T-helper 1 cell treated with Interleukin-12 subunit alpha and Interleukin-12 subunit beta and Interleukin-4 antibody, amounts not matched to agents 30 ng/mL and 1 ng/mL, for 36 hours (primary cell): ENCODE measurements at regions not wholly inside any gene's neighbourhood (a gene's known extent, or its start where the extent isn't known, plus 50 kb on each side); places are given as distances from the start of the nearest gene placed in this dataset.
"Not testable (repeated sequence)": the region's sequence is repeated elsewhere in the genome, so short reads cannot be mapped to it uniquely, and the experiment has no call there.

Experiments used
- intact Hi-C: fragments of 100-400 bp; cut with micrococcal nuclease; formaldehyde crosslinking; loops from one replicate; pipeline ENCODE4 v1.15.1; 2024

DNA sequence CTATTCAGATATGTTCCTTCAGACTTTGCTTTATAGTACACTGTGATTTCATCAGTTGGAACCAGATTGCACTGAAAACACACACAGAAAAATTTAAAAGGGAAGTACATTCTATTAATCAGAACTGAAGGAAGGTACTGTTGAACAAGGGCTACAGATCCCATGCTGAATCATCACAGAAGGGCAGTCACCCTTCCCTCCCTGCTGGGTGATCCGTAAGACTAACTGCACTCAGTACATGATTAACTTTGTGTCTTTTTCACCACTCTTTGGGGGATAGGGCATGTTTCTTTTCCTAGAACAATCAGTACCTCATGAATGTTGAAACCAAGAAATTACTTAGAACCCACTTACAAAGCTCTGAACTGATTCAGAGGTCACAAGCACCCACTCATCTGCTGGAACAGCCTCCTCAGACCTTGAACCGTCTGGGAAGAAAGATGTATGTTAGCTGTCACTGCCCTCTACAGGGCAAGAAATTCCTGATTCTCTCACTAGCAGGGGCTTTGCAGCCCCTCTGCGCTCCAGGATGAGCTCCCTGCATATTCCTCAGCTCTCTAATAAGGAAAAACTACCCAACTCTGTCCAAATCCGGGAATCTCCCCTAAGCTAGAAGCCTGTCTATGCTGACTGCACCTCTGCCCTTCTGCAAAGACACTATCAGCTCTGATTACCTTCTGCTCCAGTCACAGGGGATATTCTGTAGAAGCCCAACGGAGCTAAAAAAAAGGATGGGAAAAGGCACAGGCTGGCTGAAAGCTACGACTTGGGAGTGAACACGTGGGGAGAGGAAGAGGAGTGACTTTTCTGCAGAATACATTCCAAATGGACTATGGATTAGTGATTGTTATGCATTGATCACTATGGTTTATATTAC lies 51.0 kb downstream of the IARS1 start:
- intact Hi-C loops: loop anchor here (5.0 kb wide), 1 partner anchor 100 kb away; no protein-coding TSS in a partner anchor

DNA sequence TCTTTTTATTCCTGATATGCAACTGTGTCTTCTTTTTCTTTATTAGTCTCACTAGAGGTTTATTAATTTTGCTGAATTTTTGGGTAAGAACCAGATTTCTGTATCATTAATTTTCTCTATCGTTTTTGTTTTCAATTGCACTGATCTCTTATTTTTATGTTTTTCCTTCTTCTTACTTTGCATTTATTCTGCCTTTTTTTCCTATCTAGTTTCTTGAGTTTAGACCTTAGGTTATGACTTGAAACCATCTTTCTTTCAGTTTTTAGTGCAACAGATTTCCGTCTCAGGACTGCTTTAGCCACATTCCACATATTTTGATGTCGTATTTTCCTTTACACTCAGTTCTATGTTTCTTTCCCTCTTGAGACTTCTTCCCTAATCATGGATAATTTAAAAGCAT lies 56.6 kb downstream of the IARS1 start:
- intact Hi-C loops: no loop called here

DNA sequence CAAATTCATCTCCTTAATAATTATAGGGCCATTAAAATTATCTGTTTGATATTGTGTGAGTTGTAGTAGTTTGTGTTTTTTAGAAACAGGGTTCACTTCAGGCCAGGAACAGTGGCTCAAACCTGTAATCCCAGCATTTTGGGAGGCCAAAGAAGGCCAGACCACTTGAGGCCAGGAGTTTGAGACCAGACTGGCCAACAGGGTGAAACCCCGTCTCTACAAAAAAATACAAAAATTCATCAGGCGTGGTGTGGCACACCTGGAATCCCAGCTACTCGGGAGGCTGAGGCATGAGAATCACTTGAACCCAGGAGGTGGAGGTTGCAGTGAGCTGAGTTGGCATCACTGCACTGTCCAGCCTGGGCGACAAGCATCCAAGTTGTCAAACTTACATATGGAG lies 57.0 kb downstream of the IARS1 start:
- intact Hi-C loops: no loop called here

DNA sequence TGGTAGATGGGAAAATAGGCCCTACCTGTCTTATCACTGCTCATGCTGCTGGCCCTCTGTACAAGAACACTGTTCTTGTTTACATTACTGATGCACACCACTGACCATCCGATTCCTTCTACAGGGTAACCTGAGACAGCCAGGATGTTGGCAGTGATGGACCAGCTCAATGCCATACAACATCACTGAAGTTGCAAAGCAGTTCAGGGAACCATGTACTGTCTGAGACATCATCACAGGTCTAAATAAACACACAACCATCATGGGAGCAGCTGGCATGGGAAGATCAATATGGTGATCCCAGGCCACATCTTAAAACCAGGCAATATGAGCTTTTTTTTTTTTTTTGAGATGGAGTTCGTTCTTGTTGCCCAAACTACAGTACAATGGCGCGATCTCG lies 59.0 kb downstream of the IARS1 start:
- intact Hi-C loops: no loop called here

DNA sequence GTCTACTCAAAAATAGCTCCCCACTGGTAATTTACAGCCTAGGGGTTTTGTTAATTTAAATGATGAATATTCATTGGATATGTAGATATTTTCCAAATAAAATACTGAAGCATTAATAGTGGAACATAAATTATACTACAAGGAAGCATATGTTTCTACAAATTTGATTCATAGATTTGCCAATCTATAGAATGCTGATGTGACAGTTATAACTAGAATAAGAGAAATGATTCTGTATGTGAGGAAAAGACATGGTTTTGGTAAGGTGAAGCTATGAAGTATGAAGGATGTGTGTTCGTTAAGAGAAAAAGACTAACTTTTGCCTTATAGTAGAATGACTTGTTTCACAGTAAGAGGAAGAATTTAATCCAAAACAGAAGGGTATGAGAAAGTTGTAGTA lies 61.3 kb downstream of the IARS1 start:
- intact Hi-C loops: no loop called here

DNA sequence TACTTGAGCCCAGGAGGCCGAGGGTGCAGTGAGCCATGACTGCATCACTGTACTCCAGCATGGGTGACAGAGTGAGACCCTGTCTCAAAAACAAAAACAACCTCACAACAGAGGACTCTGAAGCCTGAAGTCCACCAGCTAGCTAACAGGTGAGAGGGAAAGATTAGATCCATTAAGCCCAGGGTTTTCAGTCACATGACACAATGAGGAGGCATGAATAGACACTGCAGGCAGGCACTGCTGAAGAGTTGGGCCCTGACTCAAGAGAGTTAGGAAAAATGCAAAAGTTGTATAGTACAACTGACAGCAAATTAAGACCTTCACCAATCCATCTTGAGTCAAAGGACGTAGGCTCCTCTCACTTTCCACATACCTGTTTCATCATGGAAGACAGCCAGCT lies 64.9 kb downstream of the IARS1 start:
- intact Hi-C loops: no loop called here

DNA sequence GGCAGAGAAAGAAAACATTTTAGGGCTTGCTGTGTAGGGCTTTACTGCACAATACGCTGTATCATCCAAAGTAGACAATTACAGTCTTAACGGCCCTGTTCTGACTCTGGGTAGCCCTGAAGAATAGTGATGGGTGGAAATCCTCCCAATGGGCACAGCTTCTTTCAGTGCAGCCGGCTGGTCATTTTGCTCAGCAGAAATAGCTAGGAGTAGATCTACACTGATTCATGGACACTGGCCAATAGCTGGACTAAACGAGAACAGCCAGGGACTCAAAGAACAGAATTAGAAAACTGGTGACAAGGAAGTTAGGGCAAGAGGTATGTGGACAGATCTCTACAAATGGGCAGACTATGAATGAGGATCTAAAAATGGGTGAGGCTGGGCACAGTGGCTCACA lies 69.3 kb downstream of the IARS1 start:
- intact Hi-C loops: no loop called here

DNA sequence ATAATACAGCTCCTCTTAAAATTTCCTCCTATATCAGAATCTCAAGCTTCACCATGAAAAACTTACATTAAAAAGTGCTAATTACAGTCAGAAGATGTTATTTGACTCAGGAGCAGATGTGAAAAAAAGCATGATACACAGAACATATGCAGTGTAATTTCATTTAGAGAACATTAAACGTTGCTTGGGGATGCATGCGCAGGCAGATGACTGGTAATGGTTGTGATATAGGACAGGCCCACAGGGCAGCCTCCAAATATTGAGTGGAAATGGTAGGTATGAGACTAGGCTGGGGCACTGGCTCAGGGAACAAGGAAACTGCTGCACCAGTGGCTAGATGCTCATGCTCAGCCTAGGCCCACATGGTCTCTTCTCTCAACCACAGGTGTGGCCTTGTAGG lies 69.7 kb downstream of the IARS1 start:
- intact Hi-C loops: no loop called here

DNA sequence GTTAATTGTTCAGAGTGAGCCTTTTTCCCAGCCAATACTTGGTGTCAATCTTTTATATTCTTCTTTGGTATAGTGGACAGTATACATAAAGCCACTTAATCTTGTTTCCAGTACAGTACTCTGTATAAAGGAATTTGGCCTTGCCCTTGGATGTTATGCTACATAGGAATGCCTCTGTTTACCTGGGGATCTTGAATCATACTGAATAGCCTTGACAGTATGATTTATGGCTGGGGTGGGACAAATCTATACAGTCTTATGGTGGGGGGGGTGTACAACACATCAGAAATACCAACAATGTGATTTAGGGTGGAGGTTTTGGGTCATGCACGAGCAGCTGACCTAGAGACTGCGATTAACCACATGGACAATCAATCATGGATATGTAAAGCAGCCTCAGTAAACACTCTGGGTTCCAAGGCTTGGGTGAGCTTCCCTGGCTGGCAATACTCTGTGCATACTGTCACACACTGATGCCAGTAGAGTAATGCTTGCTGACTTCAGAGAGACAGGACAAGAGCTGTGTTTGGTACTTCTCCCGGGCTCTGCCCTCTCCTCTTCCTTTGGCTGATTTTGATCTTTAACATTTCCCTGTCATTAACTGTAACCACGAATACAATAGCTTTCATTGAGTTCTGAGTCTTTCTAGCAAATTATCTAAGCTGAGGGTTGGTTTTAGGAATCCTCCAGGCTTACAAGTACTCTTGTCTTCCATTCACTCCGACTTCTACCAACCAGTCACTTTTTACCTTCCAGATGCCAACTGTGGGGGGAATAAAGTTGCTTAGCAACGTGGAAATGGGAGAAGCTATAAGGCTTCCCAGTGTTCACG lies 84.6 kb downstream of the IARS1 start:
- intact Hi-C loops: no loop called here

DNA sequence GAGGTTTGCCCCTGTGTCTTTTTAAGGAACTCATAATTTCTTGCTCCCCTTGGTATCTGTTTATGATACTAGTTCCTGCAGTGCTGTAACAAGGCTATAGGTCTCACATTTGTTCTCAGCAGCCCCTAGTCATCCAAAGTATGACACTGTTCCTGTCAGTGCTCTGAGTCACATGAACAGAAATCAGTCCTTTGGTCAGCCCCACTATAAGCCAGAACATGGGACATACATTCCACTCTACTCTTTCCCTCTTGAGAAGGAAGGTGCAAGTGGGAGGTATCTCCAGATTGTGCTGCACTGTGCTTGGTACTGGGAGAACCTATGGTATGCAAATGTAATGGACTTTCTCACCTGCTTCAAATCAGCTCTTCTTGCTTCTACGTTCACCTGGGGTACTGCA lies 87.0 kb downstream of the IARS1 start:
- intact Hi-C loops: no loop called here

DNA sequence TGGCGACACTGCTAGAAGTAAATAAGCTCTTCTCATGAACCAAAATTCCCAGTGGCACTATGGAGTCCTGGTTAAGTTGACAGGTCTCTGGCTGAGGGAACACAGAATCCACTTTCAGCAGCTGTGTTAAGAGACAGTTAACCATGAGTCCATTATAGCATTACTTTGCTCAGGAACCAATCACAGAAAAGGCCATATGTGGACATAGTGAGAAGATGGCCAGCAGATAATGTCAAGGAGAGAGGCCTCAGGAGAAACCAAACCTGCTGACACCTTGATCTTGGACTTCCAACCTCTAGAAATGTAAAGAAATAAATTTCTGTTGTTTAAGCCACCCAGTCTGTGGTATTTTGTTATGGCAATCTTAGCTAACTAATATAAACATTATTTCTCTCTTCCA lies 88.7 kb upstream of the SPTLC1 start:
- intact Hi-C loops: not testable (repeated sequence)

DNA sequence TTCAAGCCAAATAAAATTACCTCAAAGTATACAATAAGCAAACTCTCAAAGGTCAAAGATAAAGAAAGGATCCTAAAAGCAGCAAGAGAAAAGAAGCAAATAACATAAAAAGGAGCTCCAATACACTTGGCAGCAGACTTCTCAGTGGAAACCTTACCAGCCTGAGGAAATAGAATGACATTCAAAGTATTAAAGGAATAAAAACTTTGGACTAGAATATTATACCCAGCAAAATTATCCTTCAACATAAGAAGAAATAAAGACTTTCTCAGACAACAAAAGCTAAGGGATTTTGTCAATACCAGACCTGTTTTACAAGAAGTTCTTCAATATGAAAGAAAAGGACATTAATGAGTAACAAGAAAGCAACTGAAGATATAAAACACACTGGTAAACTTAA lies 83.0 kb upstream of the SPTLC1 start:
- intact Hi-C loops: not testable (repeated sequence)

DNA sequence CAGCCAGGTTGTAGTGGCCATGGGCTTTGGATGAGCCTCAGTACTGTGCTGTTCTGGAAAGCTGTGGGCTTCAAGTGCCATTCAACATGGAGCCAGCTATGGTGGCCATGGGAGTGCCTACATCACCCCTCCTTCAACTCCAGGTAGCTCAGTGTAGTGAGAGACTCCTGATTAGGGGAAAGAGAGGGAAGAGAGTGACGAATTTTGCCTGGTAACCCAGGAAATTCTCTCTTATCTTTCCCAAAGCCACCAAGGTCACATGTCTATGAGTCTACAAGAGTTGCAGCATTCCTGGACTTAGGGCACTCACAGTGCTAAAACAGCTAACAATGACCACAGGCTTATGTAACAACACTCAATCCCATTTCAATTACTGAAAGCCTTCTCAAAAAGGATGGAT lies 81.7 kb upstream of the SPTLC1 start:
- intact Hi-C loops: no loop called here

DNA sequence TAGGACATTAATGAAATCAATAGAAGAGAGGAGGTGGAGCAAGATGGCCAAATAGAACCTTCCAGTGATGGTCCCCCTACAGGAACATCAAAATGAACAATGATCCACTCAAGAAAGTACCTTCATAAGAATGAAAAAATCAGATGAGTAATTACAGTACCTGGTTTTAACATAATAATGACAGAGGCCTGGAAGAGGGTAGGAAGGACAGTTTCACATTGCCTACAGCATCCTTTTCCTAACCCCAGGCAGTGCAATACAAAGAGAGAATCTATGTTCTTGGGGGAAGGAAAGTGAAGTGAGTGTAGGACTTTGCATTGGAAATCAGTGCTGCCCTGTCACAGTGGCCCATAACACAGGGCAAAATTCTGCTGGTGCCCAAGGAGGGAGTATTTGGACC lies 81.2 kb upstream of the SPTLC1 start:
- intact Hi-C loops: no loop called here

DNA sequence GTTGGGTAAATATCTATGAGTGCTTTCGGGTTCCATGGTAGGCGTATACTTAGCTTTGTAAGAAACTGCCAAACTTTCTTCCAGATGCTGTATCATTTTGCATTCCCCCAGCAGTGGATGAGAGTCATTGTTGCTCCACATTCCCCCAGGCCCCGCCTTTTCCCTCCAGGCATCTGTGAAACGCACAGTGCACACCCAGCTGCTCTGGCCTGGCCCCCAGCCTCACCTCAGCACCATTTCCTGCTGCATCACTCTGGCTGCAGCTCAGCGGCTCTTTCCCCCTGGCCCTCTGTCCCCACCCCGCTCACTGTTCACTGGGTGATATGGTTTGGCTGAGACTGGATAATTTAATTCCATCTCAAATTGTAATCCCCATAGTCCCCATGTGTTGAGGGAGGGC lies 76.6 kb upstream of the SPTLC1 start:
- intact Hi-C loops: no loop called here

DNA sequence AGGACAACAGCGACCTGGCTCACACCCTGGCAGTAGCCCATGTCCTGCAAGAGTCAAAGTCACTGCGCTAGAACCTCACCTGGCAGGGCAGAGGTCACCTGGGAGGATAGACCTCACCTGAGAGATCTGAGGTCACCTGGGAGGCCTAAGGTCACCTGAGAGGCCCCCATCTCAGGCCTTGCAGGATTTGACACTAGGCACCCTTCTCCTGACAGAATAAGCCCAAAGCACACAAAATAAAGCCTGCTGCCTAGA lies 75.2 kb upstream of the SPTLC1 start:
- intact Hi-C loops: no loop called here

DNA sequence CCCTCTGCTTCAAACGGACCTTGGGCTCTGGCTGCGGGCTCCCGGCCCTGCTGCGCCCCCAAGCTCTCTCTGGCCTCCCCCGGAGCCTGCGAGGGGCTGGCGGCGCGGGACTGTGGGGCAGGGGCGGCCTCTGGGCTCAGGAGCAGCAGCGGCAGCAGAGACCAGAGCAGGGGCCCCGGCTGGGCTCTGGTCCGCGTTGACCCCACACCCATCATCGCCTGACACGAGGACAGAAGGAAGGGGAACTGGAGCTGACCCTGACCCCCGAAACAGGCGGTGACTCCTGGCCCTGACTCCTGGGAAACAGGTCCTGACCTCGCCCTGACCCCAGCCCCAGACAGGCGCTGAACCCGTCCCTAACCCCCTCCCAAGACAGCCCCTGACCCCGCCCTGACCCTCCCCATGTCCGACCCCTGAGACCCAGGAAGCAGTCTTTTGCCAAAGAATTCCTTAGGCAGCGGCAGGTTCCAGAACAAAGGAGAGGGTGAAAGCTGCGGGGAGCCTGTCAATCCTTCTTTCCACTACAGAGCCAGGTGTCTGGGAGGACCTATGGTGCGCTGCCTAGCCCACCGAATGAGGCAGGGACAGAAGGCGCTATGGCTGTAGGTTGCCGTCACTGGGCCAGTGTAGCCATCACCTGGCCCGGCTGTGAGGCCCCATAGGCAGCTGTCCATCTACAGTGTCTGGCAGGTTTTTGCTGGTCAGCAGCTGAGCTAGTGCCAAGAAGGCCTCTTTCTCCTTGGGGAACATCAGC lies 74.7 kb upstream of the SPTLC1 start:
- intact Hi-C loops: no loop called here

DNA sequence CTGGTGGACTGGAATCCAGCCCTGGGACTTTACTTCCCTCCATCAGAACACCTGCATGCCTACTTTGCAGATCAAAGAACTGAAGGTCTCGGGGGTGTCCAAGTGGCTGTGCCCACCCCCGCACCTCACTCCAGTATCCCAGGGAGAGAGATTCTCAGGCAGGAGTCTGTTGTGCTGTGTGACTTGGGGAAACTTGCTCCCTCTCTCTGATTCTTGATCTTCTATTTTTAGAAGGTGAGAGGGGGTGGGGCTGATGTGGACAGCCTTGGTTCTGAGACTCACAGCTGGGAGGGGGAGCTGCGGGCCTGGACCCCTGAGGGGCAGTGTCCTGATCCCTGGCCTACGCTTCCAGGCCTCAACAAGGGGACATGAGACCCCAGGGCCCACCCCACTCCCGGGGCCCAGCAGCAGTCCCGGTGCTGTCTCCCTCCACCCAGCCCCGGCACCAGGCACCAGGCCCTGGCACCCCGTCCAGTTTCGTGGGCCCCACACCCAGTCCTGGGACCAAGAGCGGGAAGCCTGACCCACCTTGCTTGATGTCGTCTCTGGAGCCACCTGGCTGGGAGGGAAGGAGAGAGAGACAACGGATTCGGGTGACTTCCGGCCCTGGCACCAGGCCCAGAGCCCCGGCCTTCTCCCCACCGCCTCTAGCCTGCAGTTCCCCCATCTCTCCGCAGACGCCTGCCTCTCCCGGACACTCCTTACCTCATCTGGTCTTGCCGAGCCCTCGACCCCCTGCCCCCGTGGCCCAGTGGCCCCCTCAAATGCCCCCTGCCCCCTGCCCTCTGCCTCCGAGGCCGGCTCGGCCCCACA lies 74.0 kb upstream of the SPTLC1 start:
- intact Hi-C loops: no loop called here

DNA sequence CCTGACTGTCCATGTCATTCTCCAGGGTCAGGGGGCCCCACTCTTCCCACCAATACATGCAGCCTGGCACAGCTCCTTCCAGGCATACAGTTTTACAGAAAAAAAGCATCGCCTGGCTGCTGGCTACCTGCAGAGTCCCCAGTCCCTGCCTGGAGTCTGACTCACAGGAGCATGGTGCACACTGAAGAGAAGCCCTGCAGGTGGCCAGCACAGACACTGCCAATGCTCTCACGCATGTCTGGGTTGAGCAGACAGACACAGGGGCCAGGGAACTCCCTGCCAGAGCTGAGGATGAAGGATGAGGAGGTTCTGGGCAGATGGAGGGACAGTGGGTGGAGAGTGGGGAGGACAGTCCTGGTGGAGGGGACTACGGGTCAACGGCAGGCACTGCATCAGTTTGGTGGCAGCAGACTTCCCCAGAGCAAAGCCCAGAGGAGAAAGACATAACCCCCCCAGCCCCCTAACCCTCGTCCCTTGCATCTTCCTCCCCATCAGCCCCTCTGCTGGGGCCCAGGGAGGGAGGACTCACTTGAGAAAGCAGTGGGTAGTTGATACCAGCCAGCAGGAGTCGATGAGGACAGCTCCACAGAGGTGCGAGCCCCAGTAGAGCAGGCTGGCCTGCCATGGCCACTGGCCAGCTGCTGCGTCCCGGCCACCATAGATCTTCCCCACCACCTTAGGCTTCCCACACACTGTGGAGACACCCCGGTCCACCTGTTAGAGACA lies 72.9 kb upstream of the SPTLC1 start:
- intact Hi-C loops: no loop called here

DNA sequence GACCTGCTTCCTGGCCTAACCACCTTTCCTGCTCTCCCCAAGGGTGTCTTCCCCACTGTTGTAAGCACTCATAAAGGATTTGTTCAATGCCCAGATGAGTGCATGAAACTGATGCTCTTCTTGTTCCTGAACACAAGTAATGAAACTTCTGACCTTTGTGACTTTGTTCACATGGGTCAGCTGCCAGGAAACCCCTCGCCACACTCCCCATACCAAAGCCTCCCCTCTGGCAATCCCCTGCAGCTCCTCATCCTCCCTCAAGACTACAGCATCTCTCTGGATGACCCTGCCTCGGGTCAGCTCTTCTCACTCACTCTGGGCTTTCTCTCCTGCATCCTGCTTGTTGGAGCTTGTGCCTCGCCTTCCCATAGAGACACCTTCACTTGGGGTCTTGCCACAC lies 72.2 kb upstream of the SPTLC1 start:
- intact Hi-C loops: no loop called here

DNA sequence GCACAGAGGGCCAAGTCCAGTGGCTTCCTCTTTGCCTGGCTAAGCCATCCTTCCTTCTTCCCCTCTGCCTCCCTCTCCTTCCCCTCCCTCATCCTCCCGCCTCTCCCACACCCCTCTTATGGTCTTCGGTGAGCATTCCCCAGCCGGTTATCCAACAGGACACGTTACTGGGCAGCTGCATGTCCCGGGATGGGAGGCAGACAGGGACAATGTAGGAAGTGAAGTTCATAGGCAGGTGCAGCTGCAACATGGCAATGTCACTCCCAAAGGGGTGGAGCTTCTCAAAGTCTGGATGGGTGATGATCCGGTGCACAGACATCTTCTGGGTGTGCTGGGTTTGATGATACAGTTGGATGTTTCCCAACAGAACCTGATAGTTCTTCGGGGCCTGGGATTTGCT lies 71.4 kb upstream of the SPTLC1 start:
- intact Hi-C loops: no loop called here
